ENCODE measurements at regions not wholly inside any gene's neighbourhood (a gene's known extent, or its start where the extent isn't known, plus 50 kb on each side); places are given as distances from the start of the nearest gene placed in this dataset.

DNA sequence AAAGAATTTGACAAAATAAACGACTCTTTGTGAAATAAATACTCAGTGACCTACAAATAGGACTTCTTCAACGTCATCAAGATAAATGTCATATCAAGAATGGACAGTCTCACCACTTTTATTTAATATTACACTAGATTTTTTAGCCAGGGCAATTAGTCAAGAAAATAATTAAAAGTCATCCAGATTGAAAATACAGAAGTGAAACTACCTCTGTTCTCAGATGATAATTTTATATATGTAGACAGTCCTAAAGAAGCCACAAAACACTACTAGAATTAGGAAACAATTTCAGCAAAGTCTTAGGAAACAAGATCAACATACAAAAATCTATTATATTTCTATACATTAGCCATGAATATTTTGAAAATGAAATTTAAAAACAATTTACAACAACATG is 689.6 kb upstream of the SEL1L start:
- no peak overlapping the region for H3K4me3 Mint-ChIP-seq
- no peaks in the 10 kb centered on the region for H3K4me1 Mint-ChIP-seq
- H3K9me3 Mint-ChIP-seq: peaks cover 2% of the 10 kb centered on the region
- no peak overlapping the region for H3K27ac Mint-ChIP-seq
- no peaks in the 10 kb centered on the region for H3K27me3 Mint-ChIP-seq (ENCODE audit: low read depth)
- TF ChIP-seq, protein P1, sequence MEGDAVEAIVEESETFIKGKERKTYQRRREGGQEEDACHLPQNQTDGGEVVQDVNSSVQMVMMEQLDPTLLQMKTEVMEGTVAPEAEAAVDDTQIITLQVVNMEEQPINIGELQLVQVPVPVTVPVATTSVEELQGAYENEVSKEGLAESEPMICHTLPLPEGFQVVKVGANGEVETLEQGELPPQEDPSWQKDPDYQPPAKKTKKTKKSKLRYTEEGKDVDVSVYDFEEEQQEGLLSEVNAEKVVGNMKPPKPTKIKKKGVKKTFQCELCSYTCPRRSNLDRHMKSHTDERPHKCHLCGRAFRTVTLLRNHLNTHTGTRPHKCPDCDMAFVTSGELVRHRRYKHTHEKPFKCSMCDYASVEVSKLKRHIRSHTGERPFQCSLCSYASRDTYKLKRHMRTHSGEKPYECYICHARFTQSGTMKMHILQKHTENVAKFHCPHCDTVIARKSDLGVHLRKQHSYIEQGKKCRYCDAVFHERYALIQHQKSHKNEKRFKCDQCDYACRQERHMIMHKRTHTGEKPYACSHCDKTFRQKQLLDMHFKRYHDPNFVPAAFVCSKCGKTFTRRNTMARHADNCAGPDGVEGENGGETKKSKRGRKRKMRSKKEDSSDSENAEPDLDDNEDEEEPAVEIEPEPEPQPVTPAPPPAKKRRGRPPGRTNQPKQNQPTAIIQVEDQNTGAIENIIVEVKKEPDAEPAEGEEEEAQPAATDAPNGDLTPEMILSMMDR (IDR thresholded peaks at IDR 0.05; ENCODE audit: unreplicated experiment in 3 of 3): no peak
- H3K36me3 Mint-ChIP-seq (ENCODE audit: low read depth): no peaks in the 10 kb centered on the region

DNA sequence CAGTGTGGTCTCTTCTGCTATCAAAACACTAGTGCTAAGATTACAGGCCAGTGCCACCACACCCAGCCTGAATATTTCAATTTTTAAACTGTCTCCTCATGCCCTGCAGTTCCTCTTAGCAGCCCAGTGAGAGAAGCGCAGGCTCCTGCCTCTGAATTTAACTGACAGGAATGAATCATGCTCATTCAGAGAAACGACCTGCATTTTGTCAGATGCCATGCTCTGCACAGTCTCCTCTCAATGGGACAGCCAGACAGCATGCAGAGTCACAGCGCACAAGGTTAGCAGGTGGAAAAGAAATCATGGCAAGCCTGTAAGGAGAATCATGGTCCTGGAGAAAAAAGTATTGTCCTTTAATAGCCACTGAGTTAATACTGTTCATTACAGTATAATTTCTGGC is 691.0 kb upstream of the SEL1L start:
- no peaks in the 10 kb centered on the region for H3K4me1 Mint-ChIP-seq
- no peak overlapping the region for H3K27ac Mint-ChIP-seq
- TF ChIP-seq, protein P1 (IDR thresholded peaks at IDR 0.05; ENCODE audit: unreplicated experiment in 3 of 3): no peak
- no peaks in the 10 kb centered on the region for H3K27me3 Mint-ChIP-seq (ENCODE audit: low read depth)
- peaks cover 2% of the 10 kb centered on the region for H3K9me3 Mint-ChIP-seq
- no peaks in the 10 kb centered on the region for H3K36me3 Mint-ChIP-seq (ENCODE audit: low read depth)
- H3K4me3 Mint-ChIP-seq: no peak overlapping the region

DNA sequence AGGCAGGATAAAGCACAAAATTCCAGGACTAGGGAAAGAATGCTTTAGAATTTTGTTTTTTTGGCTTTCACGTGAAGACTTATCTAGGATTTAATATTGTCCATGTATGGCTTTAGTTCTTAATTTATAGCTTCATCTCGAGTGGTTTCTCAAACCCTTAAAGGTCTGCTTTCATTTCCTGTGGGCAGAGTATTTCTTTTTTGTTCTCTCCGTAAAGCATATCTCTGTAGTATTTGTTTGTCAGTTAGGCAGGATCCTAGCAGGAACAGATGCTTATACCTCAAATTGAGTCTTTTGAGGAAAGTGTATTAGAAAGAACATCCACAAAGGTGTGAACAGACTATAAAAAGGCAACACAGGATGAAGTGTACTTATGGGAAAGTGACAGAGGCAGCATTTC is 697.1 kb upstream of the SEL1L start:
- Mint-ChIP-seq H3K27ac (peak overlapping the region in 1 of 3 experiments; percentile 4), H3K4me1 (no peaks in the 10 kb centered on the region), H3K9me3 (no peaks in the 10 kb centered on the region), H3K27me3 (ENCODE audit: low read depth) (no peaks in the 10 kb centered on the region), H3K36me3 (ENCODE audit: low read depth) (no peaks in the 10 kb centered on the region), H3K4me3 (no peak overlapping the region)
- TF ChIP-seq, protein P1 (IDR thresholded peaks at IDR 0.05; ENCODE audit: unreplicated experiment in 3 of 3): no peak

DNA sequence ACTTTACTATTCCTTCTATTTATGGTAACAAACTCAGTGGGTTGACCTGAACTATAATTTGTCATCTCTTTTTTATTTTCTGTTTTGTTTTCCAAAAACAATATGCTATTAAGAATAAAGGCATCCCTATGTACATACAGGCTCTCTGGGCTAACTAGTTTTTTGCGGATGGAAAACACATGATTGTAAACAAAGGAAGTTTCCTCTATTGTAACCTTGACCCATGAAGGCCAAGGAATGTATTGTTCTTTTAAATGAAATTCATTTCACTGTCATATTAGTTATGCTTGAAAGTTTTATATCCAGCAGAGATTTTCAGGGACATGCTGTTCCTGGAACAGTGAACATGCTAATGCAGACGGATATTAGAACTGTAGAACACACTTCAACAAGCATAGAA is 705.0 kb upstream of the SEL1L start:
- Mint-ChIP-seq H3K36me3 (ENCODE audit: low read depth) (no peaks in the 10 kb centered on the region), H3K27me3 (ENCODE audit: low read depth) (no peaks in the 10 kb centered on the region), H3K4me3 (no peak overlapping the region), H3K27ac (no peak overlapping the region), H3K4me1 (no peaks in the 10 kb centered on the region), H3K9me3 (no peaks in the 10 kb centered on the region)
- TF ChIP-seq, protein P1 (IDR thresholded peaks at IDR 0.05; ENCODE audit: unreplicated experiment in 3 of 3): no peak

DNA sequence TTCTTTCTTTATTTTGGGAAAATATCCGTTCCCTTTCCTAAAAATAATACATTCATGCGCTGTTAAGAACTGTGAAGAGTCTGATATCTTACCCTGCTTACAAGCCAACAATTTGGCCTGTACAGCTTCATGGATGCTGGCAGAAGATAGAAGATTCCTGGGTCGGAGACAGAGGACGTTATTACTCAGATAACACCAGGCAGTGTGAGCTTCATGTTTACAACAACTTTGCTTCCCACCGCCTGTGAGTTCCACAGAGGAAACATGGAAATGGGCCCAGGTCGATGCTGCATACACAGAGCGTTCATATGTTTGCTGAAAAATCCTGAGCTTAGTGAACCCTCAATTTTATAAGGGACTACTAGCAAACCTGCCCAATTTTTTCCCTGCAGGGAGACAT is 705.6 kb upstream of the SEL1L start:
- TF ChIP-seq, protein P1 (IDR thresholded peaks at IDR 0.05; ENCODE audit: unreplicated experiment in 3 of 3): no peak
- no peaks in the 10 kb centered on the region for H3K4me1 Mint-ChIP-seq
- H3K9me3 Mint-ChIP-seq: no peaks in the 10 kb centered on the region
- no peaks in the 10 kb centered on the region for H3K27me3 Mint-ChIP-seq (ENCODE audit: low read depth)
- H3K27ac Mint-ChIP-seq: no peak overlapping the region
- no peak overlapping the region for H3K4me3 Mint-ChIP-seq
- no peaks in the 10 kb centered on the region for H3K36me3 Mint-ChIP-seq (ENCODE audit: low read depth)

DNA sequence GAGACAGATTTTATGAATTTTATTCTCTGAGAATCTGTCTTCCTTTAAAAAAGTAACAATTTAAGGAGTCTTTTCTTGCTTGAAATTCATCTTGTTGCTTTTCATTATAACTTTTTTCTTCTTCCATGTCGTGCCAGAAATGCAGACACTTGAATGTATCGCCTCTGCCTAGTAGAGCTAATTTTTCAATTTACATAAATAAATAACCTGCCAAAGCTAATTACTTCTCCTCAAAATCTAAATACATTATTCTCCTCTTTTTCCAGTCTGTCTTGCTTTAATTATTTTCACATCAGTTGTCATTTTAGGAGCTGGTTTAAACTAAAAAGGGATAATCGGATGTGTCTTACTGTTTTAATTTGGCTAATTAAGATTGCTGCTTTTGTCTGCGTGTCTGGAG is 711.1 kb upstream of the SEL1L start:
- Mint-ChIP-seq H3K9me3 (no peaks in the 10 kb centered on the region), H3K36me3 (ENCODE audit: low read depth) (no peaks in the 10 kb centered on the region)
- TF ChIP-seq, protein P1 (IDR thresholded peaks at IDR 0.05; ENCODE audit: unreplicated experiment in 3 of 3): no peak

More for the DNA sequence above, 711.1 kb upstream of the SEL1L start:
- H3K27me3 Mint-ChIP-seq (ENCODE audit: low read depth): no peaks in the 10 kb centered on the region
- H3K27ac Mint-ChIP-seq: no peak overlapping the region
- no peak overlapping the region for H3K4me3 Mint-ChIP-seq
- no peaks in the 10 kb centered on the region for H3K4me1 Mint-ChIP-seq
